NT2/D1 (cell line): ENCODE measurements at regions not wholly inside any gene's neighbourhood (a gene's known extent, or its start where the extent isn't known, plus 50 kb on each side); places are given as distances from the start of the nearest gene placed in this dataset.

ENCODE experiments used
- DNase-seq: peaks from one replicate; pipeline ENCODE4 v3.0.0-alpha.2; 2011; ENCODE audit warnings: low read depth, low spot score
- H3K27me3 ChIP-seq: 2 replicates; pipeline ENCODE4 v1.6.0; 2011; ENCODE audit warnings: mild to moderate bottlenecking; ENCODE audit not compliant: insufficient read length, insufficient read depth
- H3K36me3 ChIP-seq: 2 replicates; pipeline ENCODE4 v1.6.1; 2011; ENCODE audit warnings: mild to moderate bottlenecking, low read length, mixed read lengths; ENCODE audit not compliant: insufficient read depth, insufficient read length
- H3K4me1 ChIP-seq: 2 replicates; pipeline ENCODE4 v1.5.1; 2011; ENCODE audit not compliant: insufficient read depth, insufficient read length
- H3K4me3 ChIP-seq: 2 replicates; pipeline ENCODE4 v1.5.1; 2011; ENCODE audit warnings: low read depth; ENCODE audit not compliant: insufficient read length
- H3K9ac ChIP-seq: 2 replicates; pipeline ENCODE4 v1.6.0; 2011; ENCODE audit warnings: low read depth; ENCODE audit not compliant: insufficient read length
- H3K9me3 ChIP-seq: 2 replicates; pipeline ENCODE4 v1.5.1; 2011; ENCODE audit warnings: mild to moderate bottlenecking, low read length; ENCODE audit not compliant: insufficient read depth
- SUZ12 ChIP-seq: IDR thresholded peaks from 2 replicates; pipeline ENCODE4 v1.6.1; 2011; ENCODE audit not compliant: insufficient read length, insufficient read depth; ENCODE audit errors: extremely low read depth
- YY1 ChIP-seq: IDR thresholded peaks from 2 replicates; pipeline ENCODE4 v1.6.1; 2011; ENCODE audit not compliant: insufficient read length, insufficient read depth
- ZNF274 ChIP-seq: IDR thresholded peaks from 2 replicates; pipeline ENCODE4 v1.6.1; 2011; ENCODE audit warnings: mild to moderate bottlenecking, low read depth, low read length

DNA sequence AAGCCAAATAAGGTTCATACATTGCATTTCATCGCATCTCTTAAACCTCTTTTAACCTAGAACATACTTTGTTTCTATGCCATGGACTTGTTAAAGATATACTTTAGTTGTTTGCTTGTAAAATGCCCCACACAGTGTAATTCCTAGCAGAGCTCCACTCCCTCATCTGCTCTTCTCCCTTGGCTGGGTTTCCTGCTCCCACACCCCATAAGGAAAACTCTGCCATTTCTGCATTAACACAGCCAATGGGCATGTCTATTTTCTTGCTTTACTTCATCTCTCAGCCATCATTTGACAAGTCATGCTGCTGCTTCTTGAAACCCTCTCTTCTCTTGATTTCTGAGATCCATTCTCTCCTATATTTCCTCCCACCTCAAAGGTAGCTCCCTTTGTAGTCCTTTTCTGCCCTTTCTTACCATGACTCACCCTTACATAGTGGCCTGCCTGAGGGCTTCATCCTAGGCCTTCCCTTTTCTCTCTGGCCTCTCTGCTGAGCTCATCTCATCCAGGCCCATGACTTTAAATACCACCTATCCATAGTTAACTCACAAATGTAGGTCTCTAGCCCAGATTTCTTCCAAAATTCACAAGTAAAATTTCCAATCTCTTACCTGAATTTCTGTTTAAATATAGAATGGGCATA lies 471.4 kb downstream of the ADRA2A start:
- no peaks in the 10 kb centered on the region for H3K9me3 ChIP-seq
- H3K4me1 ChIP-seq = no peaks in the 10 kb centered on the region
- no peaks in the 10 kb centered on the region for H3K27me3 ChIP-seq
- TF ChIP-seq ZNF274 (no peak), YY1 (no peak), SUZ12 (no peak)
- no peak for DNase-seq
- H3K36me3 ChIP-seq = no peaks in the 10 kb centered on the region
- H3K4me3 ChIP-seq = no peak overlapping the region
- H3K9ac ChIP-seq = no peak overlapping the region

DNA sequence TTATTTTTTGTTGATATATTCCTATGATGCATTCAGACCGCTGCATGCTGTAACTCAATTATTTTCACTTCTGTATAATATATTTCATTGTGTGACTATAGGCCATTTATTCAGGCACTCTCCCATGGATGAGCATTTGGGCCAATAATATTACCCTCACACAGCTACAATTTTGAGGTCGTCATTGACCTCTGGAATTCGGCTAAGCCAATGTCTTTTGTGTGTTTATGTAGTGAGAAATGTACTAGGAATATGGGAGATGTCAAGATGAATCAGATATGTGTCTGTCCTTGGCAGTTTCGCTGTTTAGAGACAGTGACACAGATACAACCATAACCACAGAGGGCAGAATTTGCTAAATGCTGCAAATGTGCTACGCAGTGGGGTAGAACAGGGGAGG lies 474.2 kb downstream of the ADRA2A start:
- Histone ChIP-seq H3K27me3 (no peaks in the 10 kb centered on the region), H3K36me3 (no peaks in the 10 kb centered on the region), H3K9ac (no peak overlapping the region), H3K9me3 (no peaks in the 10 kb centered on the region), H3K4me3 (no peak overlapping the region), H3K4me1 (no peaks in the 10 kb centered on the region)
- TF ChIP-seq YY1 (no peak), SUZ12 (no peak), ZNF274 (no peak)
- DNase-seq = no peak

DNA sequence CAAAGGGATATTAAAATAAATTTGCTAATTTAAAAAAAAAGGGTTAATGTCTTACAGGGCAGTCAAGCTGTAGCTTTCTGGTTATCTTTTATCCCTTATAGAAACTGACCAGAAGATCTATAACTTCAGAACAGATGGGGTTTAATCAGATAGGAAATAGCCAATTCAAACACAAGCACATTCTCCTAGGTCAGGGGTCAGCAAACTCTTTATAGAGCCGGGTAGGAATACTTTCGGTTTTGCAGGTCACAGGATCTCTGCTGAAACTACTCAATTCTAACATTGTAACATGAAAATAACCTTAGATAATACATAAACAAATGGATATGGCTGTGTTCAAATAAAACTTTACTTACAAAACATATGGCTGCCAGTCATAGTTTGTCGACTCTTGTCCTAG lies 479.8 kb downstream of the ADRA2A start:
- H3K9me3 ChIP-seq = no peaks in the 10 kb centered on the region

DNA sequence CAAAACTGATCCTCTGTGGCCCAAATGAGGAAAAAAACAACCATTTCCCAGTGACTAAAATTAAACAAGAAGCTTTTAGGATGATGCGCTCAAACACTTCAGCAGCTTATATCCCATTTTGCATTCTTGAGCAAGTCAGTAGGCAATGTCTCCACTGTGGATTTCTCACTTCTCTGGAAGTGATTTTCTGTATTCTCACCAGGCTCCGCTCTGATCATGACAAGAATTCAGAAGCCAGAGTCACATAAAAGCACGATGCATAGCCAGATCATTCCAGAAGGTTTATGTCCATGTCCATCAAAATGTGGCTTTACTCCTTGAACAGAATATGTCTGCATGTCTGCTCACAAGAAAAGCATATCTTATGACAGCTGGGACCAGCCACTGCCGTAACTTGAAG lies 481.4 kb downstream of the ADRA2A start:
- DNase-seq = no peak
- Histone ChIP-seq H3K27me3 (no peaks in the 10 kb centered on the region), H3K9ac (no peak overlapping the region), H3K4me1 (no peaks in the 10 kb centered on the region), H3K4me3 (no peak overlapping the region), H3K36me3 (no peaks in the 10 kb centered on the region), H3K9me3 (no peaks in the 10 kb centered on the region)
- TF ChIP-seq ZNF274 (no peak), SUZ12 (no peak), YY1 (no peak)

More for the DNA sequence above, 479.8 kb downstream of the ADRA2A start:
- H3K9ac ChIP-seq = no peak overlapping the region
- H3K27me3 ChIP-seq = no peaks in the 10 kb centered on the region
- TF ChIP-seq ZNF274 = no peak
- no peak for TF ChIP-seq SUZ12
- no peak for TF ChIP-seq YY1
- no peak for DNase-seq
- no peaks in the 10 kb centered on the region for H3K4me1 ChIP-seq
- no peak overlapping the region for H3K4me3 ChIP-seq
- no peaks in the 10 kb centered on the region for H3K36me3 ChIP-seq

DNA sequence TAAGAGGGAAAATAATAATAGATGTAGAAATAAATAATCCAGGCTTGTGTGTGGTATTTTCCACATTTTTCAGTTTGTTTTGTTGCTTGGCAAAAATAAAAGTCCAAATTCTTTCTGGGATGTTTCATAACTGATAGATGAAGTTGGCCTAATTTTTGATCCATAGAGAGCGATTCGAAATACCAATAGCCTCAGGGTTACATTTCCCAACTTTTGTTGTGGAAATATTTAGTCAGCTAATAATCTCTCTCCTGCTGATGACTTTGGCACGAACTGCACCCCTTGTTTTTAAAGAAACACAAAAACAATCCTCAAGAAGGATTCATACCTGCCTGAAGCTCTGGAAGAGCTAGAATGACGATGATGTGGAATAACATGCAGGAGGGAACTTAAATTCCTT lies 483.2 kb downstream of the ADRA2A start:
- Histone ChIP-seq H3K9ac (no peak overlapping the region), H3K4me1 (no peaks in the 10 kb centered on the region), H3K9me3 (no peaks in the 10 kb centered on the region), H3K4me3 (no peak overlapping the region), H3K36me3 (no peaks in the 10 kb centered on the region), H3K27me3 (no peaks in the 10 kb centered on the region)
- no peak for DNase-seq
- TF ChIP-seq SUZ12 = no peak
- TF ChIP-seq ZNF274 = no peak
- no peak for TF ChIP-seq YY1

DNA sequence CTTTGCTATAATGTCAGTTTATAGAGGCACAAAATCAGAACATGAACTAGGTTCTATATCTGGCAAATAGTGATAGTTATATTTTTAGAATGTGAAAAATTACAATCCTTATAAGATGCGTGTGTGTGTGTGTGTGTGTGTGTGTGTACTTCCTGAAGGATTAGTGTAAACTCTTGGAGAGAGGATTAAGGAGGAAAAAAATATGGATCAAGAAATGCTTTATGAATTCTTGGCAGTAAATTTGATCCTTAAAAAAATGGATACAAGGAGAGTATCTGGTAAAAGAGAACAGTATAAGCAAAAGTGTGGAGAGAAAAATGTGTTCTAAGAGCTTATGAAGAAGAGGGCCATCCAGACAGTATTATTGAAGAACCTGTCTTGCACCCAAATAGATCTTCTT lies 484.3 kb downstream of the ADRA2A start:
- no peaks in the 10 kb centered on the region for H3K9me3 ChIP-seq
- DNase-seq = no peak
- H3K27me3 ChIP-seq = no peaks in the 10 kb centered on the region
- no peaks in the 10 kb centered on the region for H3K36me3 ChIP-seq
- TF ChIP-seq SUZ12 = no peak
- TF ChIP-seq ZNF274 = no peak
- no peak for TF ChIP-seq YY1
- H3K9ac ChIP-seq = no peak overlapping the region
- no peaks in the 10 kb centered on the region for H3K4me1 ChIP-seq
- H3K4me3 ChIP-seq = no peak overlapping the region

DNA sequence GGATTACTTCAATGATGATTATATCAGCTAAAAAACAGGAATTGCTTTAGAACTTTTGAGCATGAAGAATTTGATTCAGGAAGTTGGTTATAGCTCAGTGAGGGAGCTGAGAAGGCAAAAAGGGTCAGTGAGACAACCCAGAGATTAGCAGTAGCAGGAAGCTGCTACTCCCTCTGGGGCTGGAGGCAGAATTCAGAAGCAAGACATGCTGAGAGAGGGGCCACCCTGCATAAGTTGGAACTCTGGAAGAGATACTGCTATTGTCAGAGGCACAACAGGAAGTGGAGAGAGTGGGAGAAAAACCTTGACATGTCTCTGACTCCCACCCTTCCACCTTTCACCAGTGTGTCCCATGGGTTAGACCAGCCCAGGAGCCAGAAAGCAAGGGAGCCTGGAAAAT lies 488.7 kb downstream of the ADRA2A start:
- Histone ChIP-seq H3K27me3 (no peaks in the 10 kb centered on the region), H3K9me3 (no peaks in the 10 kb centered on the region), H3K9ac (no peak overlapping the region), H3K36me3 (no peaks in the 10 kb centered on the region), H3K4me1 (no peaks in the 10 kb centered on the region), H3K4me3 (no peak overlapping the region)
- TF ChIP-seq SUZ12 (no peak), ZNF274 (no peak), YY1 (no peak)
- DNase-seq = no peak

DNA sequence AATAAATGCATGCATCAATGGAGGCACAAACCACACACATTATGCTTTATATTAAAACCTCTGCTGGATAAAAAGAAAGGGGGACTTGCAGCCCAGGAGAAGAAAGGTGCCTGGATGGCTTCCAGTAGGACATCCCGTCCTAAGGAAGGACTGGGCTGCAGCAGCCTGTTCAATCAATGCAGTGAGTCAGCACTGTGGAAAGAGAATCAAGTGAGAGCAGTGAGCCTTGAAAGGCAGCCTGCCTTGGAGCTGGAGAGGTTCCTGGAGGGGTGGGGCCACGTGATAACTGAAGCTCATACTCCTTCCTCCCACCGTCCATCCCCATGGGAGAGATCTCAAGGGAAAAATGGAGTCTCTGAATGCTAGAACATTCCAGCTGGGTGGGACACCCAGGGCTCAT lies 501.2 kb downstream of the ADRA2A start:
- TF ChIP-seq YY1 (no peak), SUZ12 (no peak), ZNF274 (no peak)
- H3K36me3 ChIP-seq = no peaks in the 10 kb centered on the region
- H3K9me3 ChIP-seq = peaks cover 8% of the 10 kb centered on the region; the same call in 1 of the 2 replicates
- no peak overlapping the region for H3K9ac ChIP-seq
- H3K4me1 ChIP-seq = no peaks in the 10 kb centered on the region
- DNase-seq = no peak
- H3K27me3 ChIP-seq = no peaks in the 10 kb centered on the region
- H3K4me3 ChIP-seq = no peak overlapping the region
